ENCODE measurements at regions not wholly inside any gene's neighbourhood (a gene's known extent, or its start where the extent isn't known, plus 50 kb on each side); places are given as distances from the start of the nearest gene placed in this dataset.

DNA sequence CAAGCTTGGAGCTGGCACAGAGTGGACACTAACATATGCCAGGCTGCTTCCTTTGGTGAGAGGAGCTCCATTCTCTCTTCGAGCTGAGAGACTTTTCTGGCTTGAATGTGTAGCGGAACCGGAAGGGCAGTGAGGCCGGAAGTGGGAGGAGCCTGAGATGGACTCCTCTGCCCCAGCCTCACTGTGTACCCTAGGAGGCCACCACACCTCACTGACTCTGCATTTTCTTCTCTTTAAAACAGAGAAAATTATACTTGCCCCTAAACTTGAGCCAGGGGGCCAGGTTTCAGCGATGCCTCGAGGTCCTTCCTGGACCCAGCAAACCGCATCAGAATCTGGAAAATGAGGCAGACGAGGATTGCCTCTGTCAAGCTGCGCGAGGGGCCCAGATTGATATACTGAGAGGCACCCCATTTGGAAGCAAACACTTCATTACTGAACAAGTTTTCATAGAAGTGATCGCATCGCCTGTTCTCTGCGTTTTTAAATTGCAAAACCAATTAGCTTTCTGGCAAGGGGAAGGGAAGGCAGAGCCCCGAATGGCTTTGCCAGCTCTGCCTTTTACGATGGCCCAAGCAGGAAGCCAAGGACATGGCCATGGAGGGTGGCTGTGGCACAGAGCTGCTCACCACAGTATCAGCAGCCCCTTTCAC, 708.1 kb downstream of the PTPRU start:
- TF ChIP-seq CTCF (IDR thresholded peaks at IDR 0.05) (no peak), POLR2AphosphoS5 (IDR thresholded peaks at IDR 0.05) (no peak), POLR2A (IDR thresholded peaks at IDR 0.05) (no peak)

Measured in upper lobe of left lung (tissue), 4 donors.